ENCODE measurements at regions not wholly inside any gene's neighbourhood (a gene's known extent, or its start where the extent isn't known, plus 50 kb on each side); places are given as distances from the start of the nearest gene placed in this dataset.

DNA sequence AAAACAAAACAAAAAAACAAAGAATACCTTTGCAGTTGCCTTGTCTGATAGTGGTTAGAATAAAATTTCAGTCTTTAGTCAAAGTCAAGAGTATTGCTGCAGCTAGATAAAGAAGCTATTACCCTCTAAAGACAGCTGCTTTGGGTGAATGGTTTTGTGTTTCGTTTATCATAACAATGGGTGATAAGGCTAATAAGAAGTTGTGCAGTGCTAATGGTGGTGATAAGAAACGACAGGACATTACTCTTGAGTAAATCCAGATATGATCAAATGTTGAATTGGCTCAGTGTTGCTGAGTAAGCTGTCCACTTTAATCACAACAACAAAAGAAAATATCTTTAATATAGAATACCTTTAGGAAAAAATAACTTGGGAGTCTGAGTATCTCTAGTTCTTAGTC, 1825.3 kb downstream of the SLITRK5 start:
- no peak for ATAC-seq
- Histone ChIP-seq H3K4me1 (ENCODE audit: low read depth) (no peaks in the 10 kb centered on the region), H3K36me3 (ENCODE audit: low read depth) (no peaks in the 10 kb centered on the region), H3K9me3 (no peaks in the 10 kb centered on the region), H3K4me3 (no peak overlapping the region)
- DNase-seq: no peak
- TF ChIP-seq, protein P1, sequence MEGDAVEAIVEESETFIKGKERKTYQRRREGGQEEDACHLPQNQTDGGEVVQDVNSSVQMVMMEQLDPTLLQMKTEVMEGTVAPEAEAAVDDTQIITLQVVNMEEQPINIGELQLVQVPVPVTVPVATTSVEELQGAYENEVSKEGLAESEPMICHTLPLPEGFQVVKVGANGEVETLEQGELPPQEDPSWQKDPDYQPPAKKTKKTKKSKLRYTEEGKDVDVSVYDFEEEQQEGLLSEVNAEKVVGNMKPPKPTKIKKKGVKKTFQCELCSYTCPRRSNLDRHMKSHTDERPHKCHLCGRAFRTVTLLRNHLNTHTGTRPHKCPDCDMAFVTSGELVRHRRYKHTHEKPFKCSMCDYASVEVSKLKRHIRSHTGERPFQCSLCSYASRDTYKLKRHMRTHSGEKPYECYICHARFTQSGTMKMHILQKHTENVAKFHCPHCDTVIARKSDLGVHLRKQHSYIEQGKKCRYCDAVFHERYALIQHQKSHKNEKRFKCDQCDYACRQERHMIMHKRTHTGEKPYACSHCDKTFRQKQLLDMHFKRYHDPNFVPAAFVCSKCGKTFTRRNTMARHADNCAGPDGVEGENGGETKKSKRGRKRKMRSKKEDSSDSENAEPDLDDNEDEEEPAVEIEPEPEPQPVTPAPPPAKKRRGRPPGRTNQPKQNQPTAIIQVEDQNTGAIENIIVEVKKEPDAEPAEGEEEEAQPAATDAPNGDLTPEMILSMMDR (IDR thresholded peaks at IDR 0.05): no peak
- intact Hi-C loops (cut with DNase I, micrococcal nuclease): no loop called here

DNA sequence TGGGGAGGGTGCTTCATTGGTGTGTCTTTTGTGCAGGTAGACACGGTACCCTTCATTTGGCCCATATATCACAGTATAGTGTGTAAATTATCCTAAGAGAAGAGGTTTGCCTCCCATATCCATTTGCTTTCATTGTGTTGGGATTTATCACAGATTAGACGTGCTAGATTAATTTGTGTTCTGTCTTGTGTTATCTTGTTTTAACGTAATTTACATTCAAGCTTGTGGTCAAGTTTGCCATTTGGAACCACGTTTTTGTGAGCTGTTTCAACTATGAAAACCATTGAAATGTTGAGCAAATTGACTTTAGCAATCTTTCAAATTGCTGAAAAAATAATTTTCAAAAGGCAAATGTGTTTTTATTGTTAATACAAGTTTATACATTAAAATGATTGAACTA, 1826.5 kb downstream of the SLITRK5 start:
- Histone ChIP-seq H3K4me3 (no peak overlapping the region), H3K36me3 (ENCODE audit: low read depth) (no peaks in the 10 kb centered on the region), H3K4me1 (ENCODE audit: low read depth) (no peaks in the 10 kb centered on the region), H3K9me3 (no peaks in the 10 kb centered on the region)
- intact Hi-C loops (cut with DNase I, micrococcal nuclease): no loop called here
- ATAC-seq (no peak), DNase-seq (no peak)
- TF ChIP-seq, protein P1 (IDR thresholded peaks at IDR 0.05): no peak

DNA sequence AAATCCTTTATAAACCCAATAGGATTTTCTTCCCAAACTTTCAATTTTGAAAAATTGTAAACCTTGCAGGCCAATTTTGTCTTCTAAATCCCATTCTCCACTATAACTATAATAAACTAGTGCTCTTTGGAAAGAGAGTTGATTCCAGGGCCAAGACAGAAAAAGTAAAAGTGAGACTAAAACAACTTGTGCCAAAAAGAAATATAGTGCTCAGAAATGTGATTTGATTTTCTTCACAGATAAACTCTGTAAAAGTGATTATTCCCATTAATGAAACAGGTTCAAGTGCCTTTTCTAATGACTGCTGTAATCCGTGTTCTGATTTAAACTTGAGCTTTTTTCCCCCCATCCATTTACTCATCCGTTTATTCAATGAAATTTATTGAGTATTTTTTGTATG, 1831.1 kb downstream of the SLITRK5 start:
- no peaks in the 10 kb centered on the region for H3K4me1 ChIP-seq (ENCODE audit: low read depth)
- no peaks in the 10 kb centered on the region for H3K9me3 ChIP-seq
- DNase-seq (no peak), ATAC-seq (no peak)
- no peak overlapping the region for H3K4me3 ChIP-seq
- no peaks in the 10 kb centered on the region for H3K36me3 ChIP-seq (ENCODE audit: low read depth)
- intact Hi-C loops (cut with DNase I, micrococcal nuclease): no loop called here
- TF ChIP-seq, protein P1 (IDR thresholded peaks at IDR 0.05): no peak

DNA sequence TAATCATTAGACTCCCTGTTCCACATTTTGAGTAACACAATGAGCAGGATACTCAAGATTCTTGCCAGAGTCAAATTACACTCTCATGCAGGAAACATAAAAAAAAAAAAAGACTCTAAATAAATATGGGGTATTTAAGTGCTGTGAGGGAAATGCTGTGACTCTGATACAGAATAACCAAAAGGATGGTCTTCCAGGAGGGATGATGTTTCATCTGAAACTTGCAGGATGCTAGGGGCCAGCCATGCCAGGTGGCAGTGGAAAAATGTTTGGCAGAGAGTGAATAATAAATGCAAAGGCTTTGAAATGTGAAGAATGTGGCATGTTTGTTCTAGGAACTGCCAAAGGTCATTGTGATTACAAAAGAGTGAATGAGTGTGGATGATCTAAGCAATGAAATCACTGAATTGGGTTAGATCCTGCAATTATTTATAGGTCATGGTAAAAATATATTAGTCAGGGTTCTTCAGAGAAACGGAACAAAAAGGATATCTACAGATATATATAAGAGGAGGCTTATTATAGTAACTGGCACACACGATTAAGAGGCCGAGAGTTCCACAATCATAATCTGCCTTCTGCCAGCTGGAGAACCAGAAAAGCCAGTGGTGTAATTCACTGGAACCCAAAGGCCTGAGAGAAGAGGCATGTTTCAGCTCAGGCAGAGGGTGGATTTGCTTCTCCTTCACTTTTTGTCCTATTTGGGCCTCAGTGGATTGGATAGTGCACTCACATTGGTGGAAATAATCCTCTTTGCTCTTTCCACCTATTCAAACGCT, 1832.8 kb upstream of the MIR17HG start:
- H3K9me3 ChIP-seq: peaks cover 2% of the 10 kb centered on the region
- H3K4me3 ChIP-seq: no peak overlapping the region
- H3K36me3 ChIP-seq (ENCODE audit: low read depth): no peaks in the 10 kb centered on the region
- DNase-seq (no peak), ATAC-seq (no peak)
- H3K4me1 ChIP-seq (ENCODE audit: low read depth): no peaks in the 10 kb centered on the region
- intact Hi-C loops (cut with DNase I, micrococcal nuclease): no loop called here
- TF ChIP-seq, protein P1 (IDR thresholded peaks at IDR 0.05): no peak

DNA sequence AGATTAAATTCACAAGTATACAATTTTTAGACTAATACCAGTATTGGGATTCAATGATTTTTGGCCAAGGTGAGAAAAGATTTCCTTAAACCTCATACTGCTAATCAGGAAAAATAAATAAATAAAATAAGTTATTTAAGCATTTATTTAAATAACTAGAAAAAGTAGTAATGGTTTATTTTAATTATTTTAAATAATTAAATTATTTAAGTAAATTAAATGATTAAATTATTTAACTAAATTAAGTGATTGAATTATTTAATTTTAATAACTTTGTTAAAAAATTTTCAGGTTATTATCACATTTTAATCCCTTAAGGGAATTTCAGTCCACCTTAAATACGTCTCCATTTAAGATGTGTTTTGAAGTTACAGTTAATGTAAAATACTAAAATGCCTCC, 1831.5 kb upstream of the MIR17HG start:
- Histone ChIP-seq H3K4me1 (ENCODE audit: low read depth) (no peaks in the 10 kb centered on the region), H3K36me3 (ENCODE audit: low read depth) (no peaks in the 10 kb centered on the region), H3K4me3 (no peak overlapping the region), H3K9me3 (no peaks in the 10 kb centered on the region)
- ATAC-seq (no peak), DNase-seq (no peak)
- intact Hi-C loops (cut with DNase I, micrococcal nuclease): no loop called here
- TF ChIP-seq, protein P1 (IDR thresholded peaks at IDR 0.05): no peak
